ENCODE measurements at regions not wholly inside any gene's neighbourhood (a gene's known extent, or its start where the extent isn't known, plus 50 kb on each side); places are given as distances from the start of the nearest gene placed in this dataset.
"Not testable (repeated sequence)": the region's sequence is repeated elsewhere in the genome, so short reads cannot be mapped to it uniquely, and the experiment has no call there.

DNA sequence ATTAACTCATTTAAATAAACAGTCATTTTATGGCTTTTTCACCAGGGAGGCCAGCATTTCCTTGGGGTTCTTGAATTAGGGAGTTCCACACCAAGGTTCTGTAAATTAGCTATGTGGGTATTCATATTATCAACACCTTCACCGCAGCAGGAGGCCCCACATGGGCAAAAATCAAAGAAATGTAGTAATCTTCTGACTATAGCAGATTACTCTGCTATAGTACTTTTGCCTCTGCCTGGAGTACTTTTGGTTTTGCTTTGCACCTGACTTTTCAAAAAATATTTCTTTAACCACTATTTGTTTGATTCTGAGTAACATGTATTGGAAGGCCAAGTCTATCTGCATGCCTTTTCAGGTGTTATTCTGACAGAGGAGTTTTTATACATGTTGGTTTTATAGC, 728.1 kb downstream of the TTLL7 start:
- TF ChIP-seq, protein P1, sequence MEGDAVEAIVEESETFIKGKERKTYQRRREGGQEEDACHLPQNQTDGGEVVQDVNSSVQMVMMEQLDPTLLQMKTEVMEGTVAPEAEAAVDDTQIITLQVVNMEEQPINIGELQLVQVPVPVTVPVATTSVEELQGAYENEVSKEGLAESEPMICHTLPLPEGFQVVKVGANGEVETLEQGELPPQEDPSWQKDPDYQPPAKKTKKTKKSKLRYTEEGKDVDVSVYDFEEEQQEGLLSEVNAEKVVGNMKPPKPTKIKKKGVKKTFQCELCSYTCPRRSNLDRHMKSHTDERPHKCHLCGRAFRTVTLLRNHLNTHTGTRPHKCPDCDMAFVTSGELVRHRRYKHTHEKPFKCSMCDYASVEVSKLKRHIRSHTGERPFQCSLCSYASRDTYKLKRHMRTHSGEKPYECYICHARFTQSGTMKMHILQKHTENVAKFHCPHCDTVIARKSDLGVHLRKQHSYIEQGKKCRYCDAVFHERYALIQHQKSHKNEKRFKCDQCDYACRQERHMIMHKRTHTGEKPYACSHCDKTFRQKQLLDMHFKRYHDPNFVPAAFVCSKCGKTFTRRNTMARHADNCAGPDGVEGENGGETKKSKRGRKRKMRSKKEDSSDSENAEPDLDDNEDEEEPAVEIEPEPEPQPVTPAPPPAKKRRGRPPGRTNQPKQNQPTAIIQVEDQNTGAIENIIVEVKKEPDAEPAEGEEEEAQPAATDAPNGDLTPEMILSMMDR (IDR thresholded peaks at IDR 0.05), result not testable (repeated sequence)
- not testable (repeated sequence) for TF ChIP-seq POLR2A (IDR thresholded peaks at IDR 0.05)
